HepG2 (cell line): ENCODE measurements at regions not wholly inside any gene's neighbourhood (a gene's known extent, or its start where the extent isn't known, plus 50 kb on each side); places are given as distances from the start of the nearest gene placed in this dataset.

ENCODE experiments used
- ARNT ChIP-seq: fragments of 450-650 bp; IDR thresholded peaks from 2 replicates; pipeline ENCODE4 v1.6.1; 2017
- ELF1 ChIP-seq: sonication (generic); formaldehyde crosslinking; IDR thresholded peaks from 2 replicates; pipeline ENCODE4 v1.4.0; 2020; ENCODE audit warnings: missing genetic modification reagents
- NCOA5 ChIP-seq: sonication (generic); formaldehyde crosslinking; IDR thresholded peaks from 2 replicates; pipeline ENCODE4 v1.4.0; 2020; ENCODE audit warnings: missing genetic modification reagents
- NFATC3 ChIP-seq: sonication (generic); formaldehyde crosslinking; IDR thresholded peaks from 2 replicates; pipeline ENCODE4 v1.5.1; 2020; ENCODE audit warnings: mild to moderate bottlenecking, missing genetic modification reagents
- PHF21A ChIP-seq: sonication (generic); formaldehyde crosslinking; IDR thresholded peaks from 2 replicates; pipeline ENCODE4 v1.5.0; 2020; ENCODE audit warnings: mild to moderate bottlenecking, missing genetic modification reagents
- RARA ChIP-seq: IDR thresholded peaks from 2 replicates; pipeline ENCODE4 v1.6.1; 2016; ENCODE audit warnings: missing genetic modification reagents, missing compliant biosample characterization
- SMC3 ChIP-seq: IDR thresholded peaks from 2 replicates; pipeline ENCODE4 v1.6.1; 2011; ENCODE audit warnings: low read length, improper control_type of control experiment
- YY1 ChIP-seq: IDR thresholded peaks from 2 replicates; pipeline ENCODE4 v1.6.1; 2011; ENCODE audit warnings: low read length, low read depth, moderate library complexity, mild to moderate bottlenecking; ENCODE audit not compliant: insufficient read depth, insufficient replicate concordance
- ZKSCAN8 ChIP-seq: IDR thresholded peaks from 2 replicates; pipeline ENCODE4 v1.6.1; 2016; ENCODE audit warnings: borderline replicate concordance, missing genetic modification reagents, missing compliant biosample characterization
- ZNF510 ChIP-seq: sonication (generic); formaldehyde crosslinking; IDR thresholded peaks from 2 replicates; pipeline ENCODE4 v1.4.0; 2020; ENCODE audit warnings: low read depth, mild to moderate bottlenecking, missing genetic modification reagents
- TF ChIP-seq, protein P1 (sequence below): sonication (generic); formaldehyde crosslinking; IDR thresholded peaks from 2 replicates; pipeline ENCODE4 v1.5.0; 2020; ENCODE audit warnings: mild to moderate bottlenecking, missing genetic modification reagents, moderate library complexity
- TF ChIP-seq, protein P2 (sequence below): sonication (generic); formaldehyde crosslinking; IDR thresholded peaks from 2 replicates; pipeline ENCODE4 v1.8.1; 2022; ENCODE audit warnings: low read depth, mild to moderate bottlenecking, missing genetic modification reagents

DNA sequence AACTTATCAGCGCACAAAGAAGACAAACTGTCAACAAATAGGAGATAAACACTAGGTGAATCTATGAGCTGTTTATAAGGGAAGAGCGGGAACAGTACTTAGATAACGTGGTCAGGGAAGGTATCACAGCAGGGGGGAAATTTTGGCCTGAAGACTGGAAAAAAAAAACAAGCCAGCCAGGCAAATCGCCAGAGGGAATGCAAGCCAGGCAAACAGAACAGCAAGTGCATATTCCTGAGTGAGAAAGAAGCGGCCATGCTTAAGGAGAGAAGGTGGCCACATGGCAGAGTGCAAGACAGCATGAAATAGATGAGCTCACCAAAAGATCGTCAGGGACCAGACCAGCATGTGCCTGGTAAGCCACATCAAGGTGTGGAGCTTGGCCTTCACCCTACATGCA, 466.5 kb upstream of the ARID1B start:
- TF ChIP-seq RARA (CRISPR knock-in tag) (no peak), ELF1 (CRISPR knock-in tag) (no peak), NFATC3 (CRISPR knock-in tag) (no peak), PHF21A (no peak), ZNF510 (CRISPR knock-in tag) (no peak), NCOA5 (no peak), ARNT (no peak), YY1 (no peak), SMC3 (no peak), ZKSCAN8 (CRISPR knock-in tag) (no peak)
- TF ChIP-seq, protein P1, sequence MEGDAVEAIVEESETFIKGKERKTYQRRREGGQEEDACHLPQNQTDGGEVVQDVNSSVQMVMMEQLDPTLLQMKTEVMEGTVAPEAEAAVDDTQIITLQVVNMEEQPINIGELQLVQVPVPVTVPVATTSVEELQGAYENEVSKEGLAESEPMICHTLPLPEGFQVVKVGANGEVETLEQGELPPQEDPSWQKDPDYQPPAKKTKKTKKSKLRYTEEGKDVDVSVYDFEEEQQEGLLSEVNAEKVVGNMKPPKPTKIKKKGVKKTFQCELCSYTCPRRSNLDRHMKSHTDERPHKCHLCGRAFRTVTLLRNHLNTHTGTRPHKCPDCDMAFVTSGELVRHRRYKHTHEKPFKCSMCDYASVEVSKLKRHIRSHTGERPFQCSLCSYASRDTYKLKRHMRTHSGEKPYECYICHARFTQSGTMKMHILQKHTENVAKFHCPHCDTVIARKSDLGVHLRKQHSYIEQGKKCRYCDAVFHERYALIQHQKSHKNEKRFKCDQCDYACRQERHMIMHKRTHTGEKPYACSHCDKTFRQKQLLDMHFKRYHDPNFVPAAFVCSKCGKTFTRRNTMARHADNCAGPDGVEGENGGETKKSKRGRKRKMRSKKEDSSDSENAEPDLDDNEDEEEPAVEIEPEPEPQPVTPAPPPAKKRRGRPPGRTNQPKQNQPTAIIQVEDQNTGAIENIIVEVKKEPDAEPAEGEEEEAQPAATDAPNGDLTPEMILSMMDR (CRISPR knock-in tag), result no peak
- TF ChIP-seq, protein P2, sequence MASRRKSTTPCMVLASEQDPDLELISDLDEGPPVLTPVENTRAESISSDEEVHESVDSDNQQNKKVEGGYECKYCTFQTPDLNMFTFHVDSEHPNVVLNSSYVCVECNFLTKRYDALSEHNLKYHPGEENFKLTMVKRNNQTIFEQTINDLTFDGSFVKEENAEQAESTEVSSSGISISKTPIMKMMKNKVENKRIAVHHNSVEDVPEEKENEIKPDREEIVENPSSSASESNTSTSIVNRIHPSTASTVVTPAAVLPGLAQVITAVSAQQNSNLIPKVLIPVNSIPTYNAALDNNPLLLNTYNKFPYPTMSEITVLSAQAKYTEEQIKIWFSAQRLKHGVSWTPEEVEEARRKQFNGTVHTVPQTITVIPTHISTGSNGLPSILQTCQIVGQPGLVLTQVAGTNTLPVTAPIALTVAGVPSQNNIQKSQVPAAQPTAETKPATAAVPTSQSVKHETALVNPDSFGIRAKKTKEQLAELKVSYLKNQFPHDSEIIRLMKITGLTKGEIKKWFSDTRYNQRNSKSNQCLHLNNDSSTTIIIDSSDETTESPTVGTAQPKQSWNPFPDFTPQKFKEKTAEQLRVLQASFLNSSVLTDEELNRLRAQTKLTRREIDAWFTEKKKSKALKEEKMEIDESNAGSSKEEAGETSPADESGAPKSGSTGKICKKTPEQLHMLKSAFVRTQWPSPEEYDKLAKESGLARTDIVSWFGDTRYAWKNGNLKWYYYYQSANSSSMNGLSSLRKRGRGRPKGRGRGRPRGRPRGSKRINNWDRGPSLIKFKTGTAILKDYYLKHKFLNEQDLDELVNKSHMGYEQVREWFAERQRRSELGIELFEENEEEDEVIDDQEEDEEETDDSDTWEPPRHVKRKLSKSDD, result no peak
